Left renal pelvis (tissue), 4 donors: ENCODE measurements at regions not wholly inside any gene's neighbourhood (a gene's known extent, or its start where the extent isn't known, plus 50 kb on each side); places are given as distances from the start of the nearest gene placed in this dataset.
"Not testable (repeated sequence)": the region's sequence is repeated elsewhere in the genome, so short reads cannot be mapped to it uniquely, and the experiment has no call there.

ENCODE experiments used
- DNase-seq, 4 donors: peaks; one replicate each; pipeline ENCODE4 v3.0.0-alpha.2; 2013; ENCODE audit warnings: low read depth in 4 of 4, low spot score in 3 of 4

DNA sequence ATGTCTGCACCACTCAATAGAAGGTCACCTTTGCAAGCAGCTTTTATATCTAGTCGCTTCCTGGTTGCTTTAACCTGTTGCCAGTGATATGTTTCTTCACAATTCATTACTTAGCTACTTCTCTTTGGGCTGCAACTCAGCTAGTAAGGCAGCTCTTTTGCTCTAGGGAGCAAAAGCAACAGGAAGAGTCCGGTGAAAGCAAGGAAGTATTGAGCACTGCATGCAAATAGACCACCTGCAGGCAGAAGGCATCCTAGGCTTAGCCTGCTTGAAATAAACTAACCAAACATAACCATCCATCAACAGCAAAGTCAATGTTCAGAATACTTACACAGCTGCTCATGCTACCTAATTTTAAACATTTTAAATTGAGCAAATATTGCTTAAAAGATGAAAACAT, 529.2 kb upstream of the LINC00305 start:
- DNase-seq: no peak

DNA sequence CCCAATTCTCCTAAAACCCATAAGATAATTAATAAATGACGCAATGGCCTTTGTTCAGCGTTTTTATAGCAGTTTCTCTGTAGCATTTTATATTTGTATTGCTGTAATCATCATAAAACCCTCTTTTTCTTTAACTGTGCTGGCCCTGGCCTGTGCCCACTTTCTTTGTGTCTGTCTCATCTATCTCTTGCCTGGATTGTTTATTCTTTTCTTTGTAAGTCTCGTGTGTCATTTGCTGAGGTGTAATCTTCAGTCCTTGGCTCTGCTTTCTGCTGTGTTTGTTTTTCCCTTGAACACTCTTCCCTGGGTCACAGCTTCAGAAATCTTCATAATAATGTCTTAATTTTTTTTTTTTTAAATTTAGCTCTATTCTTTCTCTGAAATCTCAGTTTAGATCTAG, 525.8 kb upstream of the LINC00305 start:
- DNase-seq: no peak

DNA sequence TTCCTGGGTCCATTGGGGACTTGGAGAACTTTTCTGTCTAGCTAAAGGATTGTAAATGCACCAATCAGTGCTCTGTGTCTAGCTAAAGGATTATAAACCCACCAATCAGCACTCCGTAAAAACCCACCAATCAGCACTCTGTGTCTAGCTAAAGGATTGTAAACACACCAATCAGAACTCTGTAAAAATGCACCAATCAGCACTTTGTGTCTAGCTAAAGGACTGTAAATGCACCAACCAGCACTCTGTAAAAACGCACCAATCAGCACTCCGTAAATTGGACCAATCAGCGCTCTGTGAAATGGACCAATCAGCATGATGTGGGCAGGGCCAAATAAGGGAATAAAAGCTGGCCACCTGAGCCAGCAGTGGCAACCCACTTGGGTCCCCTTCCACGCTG, 522.4 kb upstream of the LINC00305 start:
- DNase-seq: not testable (repeated sequence)

DNA sequence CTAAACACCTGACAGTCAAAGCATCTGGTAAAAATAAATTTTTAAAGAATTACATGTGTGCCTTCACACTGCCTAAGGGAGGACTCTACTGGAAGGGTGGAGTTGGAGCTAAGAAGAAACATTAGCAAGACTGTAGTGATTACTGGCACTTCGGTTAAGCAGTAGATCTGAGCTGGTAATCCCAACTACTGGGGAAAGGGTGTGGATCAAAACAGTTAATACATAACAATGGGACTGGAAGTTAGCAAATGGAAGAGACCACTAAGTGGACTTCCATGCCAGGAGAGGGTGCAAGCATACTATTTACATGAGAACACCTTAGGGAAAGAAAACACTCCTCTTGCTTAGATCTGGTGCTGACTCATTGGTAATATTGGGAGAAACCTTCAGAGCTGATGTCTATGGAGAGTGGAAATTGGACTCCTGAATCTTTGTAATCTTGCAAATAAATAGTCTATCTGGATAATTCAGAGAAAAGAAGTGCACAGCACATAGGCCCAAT, 519.6 kb upstream of the LINC00305 start:
- DNase-seq: no peak

DNA sequence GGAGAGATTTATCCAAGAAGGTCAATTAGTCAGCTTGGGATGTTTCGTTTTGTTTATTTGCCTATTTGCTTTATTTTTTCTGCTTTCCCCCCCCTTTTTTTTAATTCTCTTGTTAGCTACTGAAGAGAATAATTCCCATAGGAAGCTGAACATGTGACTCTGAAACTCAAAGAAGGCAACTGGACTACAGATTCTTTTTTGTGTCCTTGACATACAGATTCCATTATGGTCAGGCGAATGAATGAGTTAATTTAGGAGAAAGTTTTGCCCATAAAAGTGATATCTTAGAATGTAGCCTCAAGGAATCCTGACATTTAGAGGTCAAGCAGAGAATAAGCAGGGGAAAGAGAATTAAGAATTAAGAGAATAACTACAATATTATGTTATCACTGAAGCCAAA, 514.2 kb upstream of the LINC00305 start:
- no peak for DNase-seq

DNA sequence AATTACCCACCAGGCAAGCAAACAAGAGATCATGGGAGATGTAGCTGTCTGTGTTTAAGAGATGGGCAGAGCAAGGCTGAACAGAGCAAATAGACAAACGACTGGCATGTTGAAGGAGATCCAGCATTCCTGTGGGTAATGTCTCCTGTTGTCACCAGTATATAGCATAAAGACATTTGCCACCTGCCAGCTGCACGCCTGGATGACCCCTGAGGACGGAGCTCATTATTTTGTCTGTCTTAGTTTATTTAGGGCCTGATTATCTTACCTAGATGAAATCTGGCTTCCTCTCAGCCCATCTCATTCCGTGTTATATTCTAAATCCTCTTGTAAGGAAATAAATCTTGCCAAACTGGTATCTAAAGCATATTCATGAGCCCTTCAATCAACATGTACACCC, 510.3 kb upstream of the LINC00305 start:
- peak in 3 of 4 donors; percentile 8 to 36 (median 16) for DNase-seq

DNA sequence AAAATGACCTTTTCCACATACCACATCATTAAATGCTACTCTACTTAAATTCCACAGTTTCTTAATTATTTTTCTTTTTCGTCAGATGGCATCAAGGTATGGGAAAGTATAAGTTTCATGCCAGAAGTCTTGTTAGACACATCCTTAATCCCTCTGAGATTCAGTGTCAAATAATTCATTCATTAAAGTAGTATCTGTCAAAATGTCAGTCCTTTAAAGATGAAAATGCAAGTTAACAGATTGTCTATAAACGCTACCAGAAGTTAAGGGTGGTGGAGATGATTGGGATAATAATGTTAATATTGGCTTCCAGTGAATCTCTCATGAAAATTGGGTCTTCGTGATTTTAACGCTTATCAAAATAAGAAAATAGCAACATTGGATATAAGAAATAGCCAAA, 504.2 kb upstream of the LINC00305 start:
- no peak for DNase-seq

DNA sequence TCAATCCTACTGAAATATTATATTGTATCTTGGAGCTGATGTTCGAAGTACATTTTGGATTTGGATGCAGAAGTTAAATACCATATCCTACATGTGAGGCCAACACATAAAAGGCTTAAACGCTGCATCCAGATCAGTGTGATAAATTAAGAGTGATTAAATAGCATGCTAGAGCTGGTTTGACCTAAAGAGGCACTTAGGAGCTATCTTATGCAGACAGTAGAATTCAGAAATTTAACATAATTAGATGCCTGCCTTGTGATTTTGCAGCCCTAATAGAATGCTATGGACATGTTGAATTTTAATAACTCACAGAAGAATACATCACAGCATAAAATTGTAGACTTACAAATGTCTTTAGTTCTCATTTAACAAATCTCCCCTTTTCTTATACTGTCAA, 501.2 kb upstream of the LINC00305 start:
- no peak for DNase-seq

DNA sequence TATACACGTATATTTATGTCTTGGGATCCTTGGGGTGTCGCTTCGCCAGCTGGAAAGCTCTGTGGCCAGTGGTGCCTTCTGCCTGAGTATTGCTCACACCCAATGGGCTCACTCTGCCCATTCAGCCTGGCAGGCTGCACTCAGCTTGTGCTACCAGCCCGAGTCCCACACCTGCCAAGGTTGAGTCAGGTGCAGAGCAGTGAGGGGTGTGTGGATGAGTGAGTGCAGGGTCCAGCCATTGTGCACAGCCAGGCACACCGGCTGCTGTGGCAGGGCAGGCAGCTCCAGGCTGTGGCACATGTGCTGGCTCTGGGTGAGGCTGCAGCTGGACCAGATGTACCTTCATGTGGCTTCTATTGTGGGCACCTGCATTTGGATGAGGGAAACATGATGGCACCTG, 496.9 kb upstream of the LINC00305 start:
- no peak for DNase-seq

DNA sequence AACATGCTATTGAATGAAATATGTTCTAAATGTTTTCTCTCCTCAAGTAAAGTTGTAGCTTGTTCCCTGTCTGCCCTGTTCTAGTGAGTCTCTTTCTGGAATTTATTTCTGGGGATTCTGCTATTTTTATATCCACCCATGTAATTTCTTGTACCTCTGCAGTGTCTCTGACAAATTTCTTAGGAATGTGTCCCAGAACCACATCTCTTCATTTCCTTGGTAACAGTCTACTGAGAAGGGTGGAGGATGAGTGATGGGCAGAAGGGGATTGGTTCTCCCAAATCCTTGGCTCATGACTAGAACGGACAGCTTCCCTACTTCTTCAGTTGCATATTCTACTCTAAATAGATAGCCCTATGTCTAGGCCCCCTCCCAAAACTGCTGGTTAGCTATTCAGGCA, 490.6 kb upstream of the LINC00305 start:
- DNase-seq: no peak

DNA sequence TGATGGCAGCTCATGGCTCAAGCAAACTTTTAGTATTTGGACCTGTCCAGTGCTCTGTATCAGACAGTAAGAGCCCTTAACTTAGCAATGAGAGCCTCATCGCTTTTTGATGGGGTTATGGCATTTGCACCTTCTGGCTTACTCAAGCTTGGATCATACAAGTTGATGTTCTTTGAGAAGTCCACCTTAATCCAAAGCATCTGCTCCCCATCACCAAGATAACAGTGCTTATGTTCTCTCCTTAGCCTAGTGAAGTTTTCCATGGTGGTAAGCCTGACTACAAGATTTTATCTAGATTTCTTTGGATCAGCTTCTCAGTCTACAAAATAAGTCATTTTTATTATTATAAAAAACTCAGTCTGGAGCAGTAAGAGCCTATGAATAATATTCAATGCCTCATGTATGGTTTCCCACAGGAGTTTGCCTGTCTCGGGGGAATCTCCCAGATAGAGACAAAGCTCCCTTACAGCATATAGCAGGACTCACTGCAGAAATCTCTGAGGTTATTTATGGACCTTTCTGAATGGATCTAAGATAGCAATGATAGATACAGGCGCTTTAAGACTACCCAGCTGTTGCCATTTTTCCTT, 472.2 kb upstream of the LINC00305 start:
- DNase-seq: no peak

DNA sequence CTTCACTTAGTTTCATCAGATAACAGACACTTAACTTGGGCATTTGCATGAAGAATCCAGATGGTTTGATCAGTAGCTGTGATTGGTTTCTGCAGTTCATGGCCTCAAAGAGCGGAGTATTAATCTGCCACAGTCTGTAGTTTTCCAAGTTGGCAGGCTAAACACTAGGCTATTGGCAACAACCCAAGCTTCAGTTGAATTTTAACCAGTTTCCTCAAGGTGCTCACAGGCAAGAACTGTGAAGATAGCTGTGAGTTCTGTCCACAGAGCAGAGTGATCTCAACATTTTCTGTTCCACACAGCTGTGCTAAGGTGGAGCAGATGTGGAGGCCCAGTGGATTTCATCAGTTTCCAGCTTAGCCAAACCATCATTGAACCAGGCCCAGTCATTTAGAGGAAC, 469.5 kb upstream of the LINC00305 start:
- DNase-seq: peak in 1 of 4 donors; percentile 10

DNA sequence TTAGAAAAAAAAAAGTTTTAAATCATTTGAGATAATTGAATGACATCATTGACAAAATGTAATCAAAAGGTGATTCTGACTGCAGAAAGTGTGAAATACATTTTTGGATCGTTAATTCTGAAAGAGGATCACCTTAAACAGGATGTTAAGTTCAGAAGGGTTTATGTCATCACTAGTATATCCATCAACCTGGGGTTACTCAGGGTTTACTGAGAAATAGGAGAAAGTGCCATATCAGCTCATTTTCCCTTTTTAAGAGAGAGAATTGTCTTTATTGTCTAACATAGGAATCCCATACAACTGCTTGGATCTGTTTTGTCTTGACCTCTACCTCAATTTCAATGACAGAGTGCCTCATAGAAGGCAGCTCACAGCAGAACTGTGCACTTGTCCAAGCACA, 466.1 kb upstream of the LINC00305 start:
- no peak for DNase-seq

DNA sequence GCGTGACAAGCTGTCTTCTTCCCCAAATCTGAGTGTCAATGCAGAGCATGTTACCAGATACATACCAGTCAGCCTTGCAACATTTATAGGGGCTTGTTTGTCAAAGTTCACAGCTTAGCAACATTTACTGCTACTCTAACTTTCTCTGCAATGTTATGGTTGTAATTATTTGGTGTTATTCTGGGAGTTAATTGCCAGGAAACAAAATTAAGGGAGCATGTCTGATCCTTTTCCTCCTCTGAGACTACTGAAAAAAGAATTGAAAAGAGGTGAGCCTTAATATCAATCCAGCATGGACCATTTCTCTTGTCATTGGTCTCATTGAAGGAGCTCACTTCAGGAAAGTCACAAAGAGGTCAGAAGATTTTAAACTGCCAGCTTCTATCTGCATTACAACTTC, 465.6 kb upstream of the LINC00305 start:
- peak in 1 of 4 donors; percentile 17 for DNase-seq

DNA sequence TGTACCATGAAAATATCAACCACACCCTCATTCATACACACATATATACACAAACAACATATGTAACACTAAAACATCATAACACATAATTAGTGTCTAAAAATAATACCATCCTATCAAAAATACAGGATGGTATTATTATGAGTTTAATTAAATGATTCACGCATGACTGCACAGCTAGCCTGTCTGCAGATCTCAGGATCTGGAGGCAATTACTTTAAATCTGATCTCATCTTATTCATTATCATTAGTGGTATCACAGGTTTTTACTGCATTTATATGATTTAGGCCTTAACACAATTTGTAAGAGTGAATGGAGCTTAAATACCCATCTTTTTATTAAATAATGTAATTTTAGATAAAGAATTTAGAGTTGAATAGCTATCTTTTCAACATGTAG, 443.4 kb upstream of the LINC00305 start:
- no peak for DNase-seq

DNA sequence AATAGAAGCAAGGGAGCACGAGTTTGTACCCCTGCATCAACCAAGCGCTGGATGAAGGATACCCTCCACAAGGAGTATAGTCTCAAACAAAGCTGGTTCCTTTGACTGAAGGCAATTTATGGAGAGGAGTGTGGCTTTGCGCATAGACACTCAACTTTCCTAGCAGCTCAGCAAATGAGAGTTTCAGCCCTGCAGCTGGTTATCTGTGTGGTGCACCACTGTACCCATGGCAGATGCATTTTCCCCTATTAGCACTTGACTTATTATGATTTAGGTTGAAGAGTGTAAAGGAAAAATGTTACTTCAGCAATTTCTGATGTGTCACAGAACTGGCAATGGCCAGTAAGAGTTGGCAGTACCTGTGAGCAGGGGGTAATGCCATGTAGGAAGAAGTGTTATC, 440.1 kb upstream of the LINC00305 start:
- DNase-seq: no peak

DNA sequence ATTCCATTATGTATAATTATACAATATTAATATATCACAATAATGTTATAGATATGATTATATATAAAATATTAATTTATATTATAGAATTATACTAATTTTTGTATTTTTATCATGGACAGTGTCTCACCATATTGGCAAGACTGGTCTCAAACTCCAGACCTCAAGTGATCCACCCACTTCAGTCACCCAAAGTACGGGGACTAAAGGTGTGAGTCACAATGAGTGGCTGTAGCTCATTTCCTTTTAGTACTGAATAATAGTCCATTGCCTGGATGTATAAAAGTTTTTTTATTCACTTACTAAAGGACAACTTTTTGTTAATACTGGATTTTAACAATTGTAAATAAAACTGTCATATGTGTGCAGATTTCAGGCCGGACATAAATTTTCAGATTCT, 417.6 kb upstream of the LINC00305 start:
- no peak for DNase-seq

DNA sequence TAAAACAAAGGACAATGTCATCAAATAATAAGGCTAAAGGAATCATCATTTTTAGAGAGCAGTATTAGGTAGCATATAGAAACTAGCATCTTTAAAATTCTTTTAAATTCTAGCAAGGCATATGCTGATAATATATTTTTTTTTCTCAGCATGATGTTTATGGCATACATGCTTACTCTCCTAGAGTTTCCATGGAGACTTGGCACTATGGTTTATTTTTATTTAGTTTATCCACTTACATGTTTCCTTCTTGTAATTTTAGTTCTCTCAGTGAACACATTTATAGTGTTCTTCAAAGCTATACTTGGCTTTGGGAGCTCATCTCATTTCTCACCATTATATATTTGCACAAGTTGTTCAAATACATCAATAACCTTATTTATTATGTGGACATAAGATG, 413.8 kb upstream of the LINC00305 start:
- no peak for DNase-seq

DNA sequence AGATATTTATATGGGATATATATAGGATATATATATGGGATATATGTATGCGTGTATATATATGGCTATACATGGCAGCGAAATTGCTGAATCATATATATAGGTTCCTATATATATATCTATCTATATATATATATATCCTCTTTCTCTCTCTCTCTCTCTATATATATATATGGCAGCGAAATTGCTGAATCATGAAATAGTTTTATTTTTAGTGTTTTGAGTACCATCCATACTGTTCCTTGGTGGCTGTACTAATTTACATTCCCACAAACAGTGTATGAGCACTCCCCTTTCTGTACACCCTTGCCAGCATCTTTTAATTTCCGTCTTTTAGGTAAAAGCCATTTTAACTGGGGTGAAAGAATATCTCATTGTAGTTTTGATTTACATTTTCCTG, 397.6 kb upstream of the LINC00305 start:
- no peak for DNase-seq

DNA sequence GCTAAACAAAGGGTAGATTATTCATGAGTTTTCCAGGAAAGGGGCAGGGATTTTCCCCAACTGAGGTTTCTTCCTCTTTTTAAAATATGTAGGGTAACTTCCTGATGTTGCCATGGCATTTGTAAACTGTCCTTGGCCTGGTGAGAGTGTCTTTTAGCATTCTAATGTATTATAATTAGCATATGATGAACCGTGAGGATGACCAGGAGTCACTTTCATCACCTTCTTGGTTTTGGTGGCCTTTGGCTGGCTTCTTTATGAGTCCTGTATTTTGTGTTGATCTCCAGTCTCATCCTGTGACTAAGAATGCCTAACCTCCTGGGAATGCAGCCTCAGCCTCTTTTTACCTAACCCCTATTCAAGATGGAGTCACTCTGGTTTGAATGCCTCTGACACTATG, 391.0 kb upstream of the LINC00305 start:
- DNase-seq: no peak

DNA sequence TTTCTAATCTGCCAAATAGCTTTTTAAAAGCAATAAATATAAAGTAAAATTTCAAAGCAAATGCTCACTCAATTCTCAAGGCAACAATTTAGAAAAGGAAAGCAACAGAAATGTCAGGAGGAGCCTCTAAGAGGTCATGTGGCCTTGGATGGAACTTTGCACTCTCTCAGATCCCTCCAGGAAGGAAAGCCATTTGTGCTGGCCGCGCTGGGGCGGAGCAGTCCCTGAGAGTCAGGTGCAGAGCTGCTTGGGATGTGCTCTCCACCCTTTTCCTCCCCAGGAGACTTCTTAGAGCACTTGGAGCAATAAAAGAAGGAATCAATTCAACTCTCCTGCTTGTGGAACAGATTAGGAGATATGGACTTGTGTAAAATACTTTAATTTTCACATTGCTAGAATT, 379.8 kb upstream of the LINC00305 start:
- DNase-seq: no peak

DNA sequence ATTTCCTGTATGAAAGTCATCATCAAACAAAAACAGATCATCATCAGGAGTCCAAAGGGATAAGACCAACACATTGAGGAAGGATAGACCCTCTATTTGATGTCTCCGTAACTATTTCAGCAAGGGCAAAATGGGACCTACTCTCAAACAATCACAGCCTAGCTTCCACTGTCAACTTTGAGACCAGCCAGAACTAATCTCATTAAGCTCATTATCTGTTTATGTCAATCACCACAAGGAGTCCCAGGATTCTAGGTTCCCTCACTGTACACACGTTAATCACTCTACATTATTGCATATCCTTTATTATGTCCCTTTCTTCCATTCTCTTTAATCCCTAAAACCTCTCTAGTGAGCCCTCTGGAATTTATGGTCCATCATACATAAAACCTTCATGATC, 370.3 kb upstream of the LINC00305 start:
- DNase-seq: no peak

DNA sequence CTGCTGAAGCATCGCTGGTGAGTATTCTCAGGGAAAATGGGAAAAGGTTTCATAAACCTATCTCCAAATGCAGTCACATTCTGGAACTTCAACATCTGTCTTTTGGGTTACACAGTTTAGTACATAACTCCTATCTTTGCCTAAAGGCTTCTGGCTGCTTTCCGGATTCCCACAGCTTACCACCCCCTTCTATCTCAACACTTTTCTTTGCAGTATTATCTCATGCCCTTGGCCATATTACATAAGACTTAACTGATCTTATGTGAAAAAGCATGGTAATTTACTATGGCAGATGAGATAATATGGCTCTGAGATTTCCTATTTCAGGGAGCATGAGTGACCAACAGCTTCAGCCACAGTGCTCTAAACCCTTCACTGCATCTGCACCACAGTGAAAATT, 369.3 kb upstream of the LINC00305 start:
- DNase-seq: no peak
